HG02970 (cell line): ENCODE measurements at regions not wholly inside any gene's neighbourhood (a gene's known extent, or its start where the extent isn't known, plus 50 kb on each side); places are given as distances from the start of the nearest gene placed in this dataset.

Source experiments
- ATAC-seq: cut with Tn5 transposase; IDR thresholded peaks from one replicate; pipeline ENCODE4 v1.9.1; 2021; ENCODE audit warnings: mild to moderate bottlenecking, moderate library complexity, moderate number of reproducible peaks; ENCODE audit not compliant: unreplicated experiment, low FRiP score

- no peak for ATAC-seq
Measured at GRCh38 chr2:8563814-8564474, 117.9 kb upstream of the ID2 start.

- ATAC-seq: no peak
Measured at GRCh38 chr2:8564475-8564874, 117.4 kb upstream of the ID2 start.

- ATAC-seq: no peak
Measured at GRCh38 chr2:8565399-8566154, 116.3 kb upstream of the ID2 start.

DNA sequence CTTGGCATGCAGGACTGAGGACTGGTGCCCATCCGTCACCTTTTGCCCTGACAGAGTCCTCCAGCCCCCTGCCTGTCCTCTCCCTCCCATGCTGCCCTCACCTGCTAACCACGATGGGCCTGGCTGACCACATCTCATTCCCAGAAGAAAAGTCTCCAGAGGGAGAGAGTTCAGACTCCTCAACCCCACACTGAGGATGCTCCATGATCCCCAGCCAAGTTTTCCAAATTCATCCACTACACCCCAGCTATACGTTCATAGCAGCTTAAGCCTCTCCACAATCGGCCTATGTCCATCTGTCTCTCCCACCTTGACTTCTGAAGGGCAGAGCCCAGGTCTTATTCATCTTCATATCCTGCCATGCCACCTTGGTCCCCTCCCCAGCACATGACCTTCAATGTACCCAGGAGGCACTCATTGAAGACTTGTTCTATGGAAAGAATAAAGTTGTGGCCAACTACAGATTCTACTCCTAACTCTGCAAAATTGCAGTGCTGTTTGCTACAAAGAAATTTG, 115.6 kb upstream of the ID2 start:
- ATAC-seq: no peak

GRCh38 chr2:8566774-8567468, 114.9 kb upstream of the ID2 start:
- ATAC-seq: no peak

- ATAC-seq: no peak
Measured at GRCh38 chr2:8567469-8568260, 114.2 kb upstream of the ID2 start.

- ATAC-seq: no peak
Measured at GRCh38 chr2:8568543-8569302, 113.1 kb upstream of the ID2 start.

DNA sequence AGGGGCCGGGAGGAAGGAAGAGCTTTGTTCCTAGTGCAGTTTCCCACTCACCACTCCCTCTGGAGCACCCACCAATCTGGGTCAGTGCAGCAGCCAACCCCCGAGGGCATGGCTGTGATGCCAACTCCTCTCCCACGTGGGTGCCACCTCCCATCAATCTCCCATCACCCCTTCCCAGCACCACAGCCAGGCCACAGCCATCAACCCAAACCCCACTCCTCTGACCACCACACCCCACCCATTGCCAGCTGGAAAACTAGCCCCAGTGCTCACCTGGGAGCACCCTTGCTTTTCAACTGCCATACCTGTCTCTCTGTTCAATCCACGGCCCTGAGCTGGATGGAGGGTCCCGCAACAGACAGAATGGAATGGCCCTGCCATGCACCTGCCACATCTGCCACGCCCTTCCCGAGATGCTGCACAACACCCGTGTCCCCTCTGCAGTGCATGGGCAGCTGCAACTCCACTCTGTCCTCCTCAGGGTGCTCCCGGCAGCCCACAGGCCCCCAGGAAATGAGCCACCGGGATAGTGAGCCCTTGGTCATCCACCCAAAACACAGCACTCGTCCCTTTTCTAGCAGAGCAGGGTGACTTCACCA, 112.4 kb upstream of the ID2 start:
- ATAC-seq: no peak

GRCh38 chr2:8570637-8571036, 111.2 kb upstream of the ID2 start:
- ATAC-seq: no peak

DNA sequence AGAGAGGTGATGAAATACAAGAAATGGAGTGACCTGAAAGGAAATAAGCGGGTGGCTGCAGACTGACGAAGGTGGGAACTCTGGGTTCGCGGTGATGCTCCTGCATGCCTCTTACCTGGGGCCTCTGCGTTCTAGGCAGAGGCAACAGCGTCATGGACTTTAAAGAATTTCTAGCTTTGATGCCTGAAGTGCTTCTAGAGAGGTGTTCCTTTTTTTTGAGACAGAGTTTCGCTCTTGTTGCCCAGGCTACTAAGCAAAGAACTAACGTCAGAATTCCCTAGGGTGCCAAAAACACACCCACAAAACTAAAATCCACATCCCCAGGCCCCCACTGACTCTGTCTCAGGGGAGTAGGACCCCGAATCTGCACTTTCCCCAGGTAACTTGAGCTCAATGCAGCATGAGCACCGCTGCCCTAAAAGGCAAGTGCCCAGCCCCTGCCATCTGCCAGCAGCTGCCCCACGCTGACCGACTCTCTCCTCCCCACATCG, 110.5 kb upstream of the ID2 start:
- no peak for ATAC-seq

DNA sequence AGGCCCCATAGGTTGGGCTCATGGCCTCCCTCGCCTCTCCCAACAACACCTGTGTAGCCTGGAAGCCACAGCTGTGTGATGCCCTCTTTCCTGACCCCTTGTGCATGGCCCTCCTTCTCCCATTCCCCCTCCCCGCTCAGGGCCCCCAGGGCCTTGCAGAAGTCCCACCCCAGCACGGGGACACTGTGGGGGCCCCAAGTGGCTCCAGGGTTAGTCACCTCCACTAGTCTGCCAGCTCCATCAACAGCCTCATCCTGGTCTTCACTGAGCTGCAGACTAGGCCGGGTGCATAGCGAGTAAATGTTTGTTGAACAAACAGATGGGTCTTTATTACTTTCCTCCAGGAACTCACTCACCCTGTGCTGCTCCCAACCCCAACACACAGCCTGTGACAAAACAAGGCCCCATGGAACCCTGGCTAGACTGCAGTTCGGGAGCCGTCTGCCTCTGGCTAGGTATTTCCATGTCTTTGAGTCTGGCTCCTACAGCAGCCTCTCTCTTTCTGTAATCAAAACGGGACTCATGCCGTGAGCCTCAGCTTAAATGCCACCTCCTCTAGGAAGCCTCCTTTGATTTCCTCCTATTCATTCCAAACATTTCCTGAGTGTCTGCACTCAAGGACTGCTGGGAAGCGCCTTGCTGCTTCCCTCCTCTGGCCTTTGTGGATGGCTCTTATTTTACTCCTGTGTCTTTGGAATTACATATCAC, 109.9 kb upstream of the ID2 start:
- no peak for ATAC-seq

GRCh38 chr2:8572712-8573233, 109.1 kb upstream of the ID2 start:
- no peak for ATAC-seq

- ATAC-seq: no peak
Measured at GRCh38 chr2:8573234-8573941, 108.5 kb upstream of the ID2 start.

- no peak for ATAC-seq
Measured at GRCh38 chr2:8573942-8574195, 108.0 kb upstream of the ID2 start.

- ATAC-seq: no peak
Measured at GRCh38 chr2:8574196-8575037, 107.4 kb upstream of the ID2 start.

- ATAC-seq: no peak
Measured at GRCh38 chr2:8575038-8575833, 106.6 kb upstream of the ID2 start.
